Ovary (tissue), 7 donors: ENCODE measurements at regions not wholly inside any gene's neighbourhood (a gene's known extent, or its start where the extent isn't known, plus 50 kb on each side); places are given as distances from the start of the nearest gene placed in this dataset.

Source experiments
- DNase-seq, 5 donors: peaks; one replicate each; pipeline ENCODE4 v3.0.0-alpha.2; 2019 to 2020
- H3K27ac ChIP-seq, 2 donors: fragments of 200-600 bp; one replicate each; pipeline versions ENCODE4 v1.5.1 to v1.8.0; 2019 to 2022
- H3K27me3 ChIP-seq: fragments of 200-600 bp; one replicate; pipeline ENCODE4 v1.8.0; 2022
- H3K36me3 ChIP-seq: fragments of 200-600 bp; sonication (generic); one replicate; pipeline ENCODE4 v1.5.1; 2019
- H3K4me1 ChIP-seq: one replicate; pipeline ENCODE4 v1.8.1; 2013; ENCODE audit warnings: mild to moderate bottlenecking, moderate library complexity; ENCODE audit not compliant: insufficient read depth
- H3K4me3 ChIP-seq: fragments of 200-600 bp; sonication (generic); one replicate; pipeline ENCODE4 v1.5.1; 2017
- H3K9me3 ChIP-seq, 2 donors: fragments of 200-600 bp in 1 of 2; sonication (generic) in 1 of 2; one replicate each; pipeline versions ENCODE4 v1.5.1 to v1.8.1; 2013 to 2019; ENCODE audit warnings: mild to moderate bottlenecking in 1 of 2, moderate library complexity in 1 of 2
- CTCF ChIP-seq, 3 donors: fragments of 450-650 bp in 2 of 3; fragments of 200-600 bp in 1 of 3; IDR thresholded peaks; one replicate each; pipeline versions ENCODE4 v1.5.1 to v1.8.0; 2016 to 2022; ENCODE audit warnings: antibody characterized with exemption in 3 of 3, mild to moderate bottlenecking in 1 of 3
- EP300 ChIP-seq: sonication (generic); formaldehyde crosslinking; IDR thresholded peaks from one replicate; pipeline ENCODE4 v1.6.1; 2017; ENCODE audit warnings: antibody characterized with exemption
- POLR2A ChIP-seq: fragments of 450-650 bp; IDR thresholded peaks from one replicate; pipeline ENCODE4 v1.6.1; 2017; ENCODE audit warnings: antibody characterized with exemption, mild to moderate bottlenecking, moderate library complexity
- WGBS, 3 donors: extraction: QIAGEN DNeasy Blood & Tissue Kit in 1 of 3; methylation state at CpG; one replicate each; pipeline versions ENCODE4 v1.1.5 to v1.1.7; 2013 to 2017; 5-methylcytosine and 5-hydroxymethylcytosine counted together
- intact Hi-C, 4 donors: fragments of 100-400 bp; cut with DNase I; formaldehyde crosslinking; loops; one replicate each; pipeline versions ENCODE4 v1.11.0 to v1.15.1; 2022 to 2023
- donor health status: DM: no; HTN: no; CAD: no; lungs with moderate emphysema.
- donor health status: DM: no; HTN: no; CAD: no.
- donor health status: Bipolar disorder and iron deficiency.
- donor health status: DM: no; HTN: no; CAD: no.
- donor health status: DM: yes; HTN: yes; CAD: no.

GRCh38 chr14:96625426-96625985, 123.3 kb downstream of the PAPOLA start:
- TF ChIP-seq POLR2A (no peak), CTCF (IDR thresholded peaks at IDR 0.05) (no peak), EP300 (no peak)
- intact Hi-C loops, result no loop called here
- no peak for DNase-seq
- 57 to 65% (median 64%) methylated on average over 22 of the region's 22 CpGs for WGBS, 3 donors
- no peaks in the 10 kb centered on the region for H3K4me1 ChIP-seq
- H3K27ac ChIP-seq, result no peak overlapping the region
- no peaks in the 10 kb centered on the region for H3K27me3 ChIP-seq
- no peaks in the 10 kb centered on the region for H3K9me3 ChIP-seq
- no peak overlapping the region for H3K4me3 ChIP-seq
- H3K36me3 ChIP-seq, result no peaks in the 10 kb centered on the region

GRCh38 chr14:96626121-96626768, 124.1 kb downstream of the PAPOLA start:
- Histone ChIP-seq H3K27me3 (no peaks in the 10 kb centered on the region), H3K36me3 (no peaks in the 10 kb centered on the region), H3K9me3 (no peaks in the 10 kb centered on the region), H3K4me3 (no peak overlapping the region), H3K4me1 (no peaks in the 10 kb centered on the region), H3K27ac (no peak overlapping the region)
- intact Hi-C loops, result loop anchor here in 1 of 4 donors (2.0 kb wide), 1 partner anchor 37 kb away; no protein-coding TSS in a partner anchor
- no peak for DNase-seq
- WGBS, 3 donors, result 63 to 72% (median 65%) methylated on average over 16 of the region's 16 CpGs
- TF ChIP-seq POLR2A (no peak), CTCF (IDR thresholded peaks at IDR 0.05) (no peak), EP300 (no peak)

GRCh38 chr14:96626916-96627315, 124.7 kb downstream of the PAPOLA start:
- no peak overlapping the region for H3K27ac ChIP-seq
- no peaks in the 10 kb centered on the region for H3K27me3 ChIP-seq
- 53 to 70% (median 61%) methylated on average over 14 of the region's 14 CpGs for WGBS, 3 donors
- no peaks in the 10 kb centered on the region for H3K4me1 ChIP-seq
- no peaks in the 10 kb centered on the region for H3K9me3 ChIP-seq
- H3K36me3 ChIP-seq, result no peaks in the 10 kb centered on the region
- TF ChIP-seq CTCF (IDR thresholded peaks at IDR 0.05), result no peak
- no peak for TF ChIP-seq POLR2A
- no peak for TF ChIP-seq EP300
- no peak overlapping the region for H3K4me3 ChIP-seq
- DNase-seq, result peak in 1 of 5 donors; percentile 1
- intact Hi-C loops, result loop anchor here in 1 of 4 donors (2.0 kb wide), 1 partner anchor 36 kb away; no protein-coding TSS in a partner anchor

- H3K36me3 ChIP-seq, result no peaks in the 10 kb centered on the region
- no peaks in the 10 kb centered on the region for H3K4me1 ChIP-seq
- H3K27me3 ChIP-seq, result no peaks in the 10 kb centered on the region
- no peak for DNase-seq
- TF ChIP-seq EP300 (no peak), POLR2A (no peak)
- no peaks in the 10 kb centered on the region for H3K9me3 ChIP-seq
- H3K27ac ChIP-seq, result no peak overlapping the region
- no peak overlapping the region for H3K4me3 ChIP-seq
- intact Hi-C loops, result loop anchor here in 1 of 4 donors (2.0 kb wide), 1 partner anchor 35 kb away; no protein-coding TSS in a partner anchor
- WGBS, 3 donors, result 25 to 35% (median 27%) methylated on average over 4 of the region's 4 CpGs
Observed at GRCh38 chr14:96627386-96627785, 125.2 kb downstream of the PAPOLA start.
